Mammary epithelial cell (primary cell): ENCODE measurements at regions not wholly inside any gene's neighbourhood (a gene's known extent, or its start where the extent isn't known, plus 50 kb on each side); places are given as distances from the start of the nearest gene placed in this dataset.

Source experiments
- CTCF ChIP-seq, 2 donors: IDR thresholded peaks in 1 of 2; conservative IDR thresholded peaks in 1 of 2; 2 replicates each; pipeline ENCODE4 v1.5.1; 2011 to 2012; ENCODE audit warnings: inconsistent platforms in 2 of 2, low read length in 2 of 2, mild to moderate bottlenecking in 2 of 2, control low read depth in 1 of 2, low read depth in 1 of 2; ENCODE audit not compliant: insufficient read depth in 1 of 2; ENCODE audit errors: extremely low read depth in 1 of 2
- EZH2 ChIP-seq: IDR thresholded peaks from 2 replicates; pipeline ENCODE4 v1.6.1; 2012; ENCODE audit warnings: low read length, inconsistent platforms, borderline replicate concordance

GRCh38 chr7:118300177-118300576, 75.7 kb downstream of the ANKRD7 start:
- TF ChIP-seq CTCF (conservative IDR thresholded peaks at IDR 0.05 in 1 of 2, IDR thresholded peaks at IDR 0.05 in 1 of 2; ENCODE audit: extremely low read depth in 1 of 2, insufficient read depth in 1 of 2, low read depth in 1 of 2, low read length in 2 of 2) (no peak), EZH2 (no peak)
